SK-N-SH (cell line): ENCODE measurements at regions not wholly inside any gene's neighbourhood (a gene's known extent, or its start where the extent isn't known, plus 50 kb on each side); places are given as distances from the start of the nearest gene placed in this dataset.

Experiments used
- CTCF ChIP-seq: fragments of 200-600 bp; sonication (generic); IDR thresholded peaks from 2 replicates; pipeline ENCODE4 v1.6.1; 2017; ENCODE audit warnings: antibody characterized with exemption, mild to moderate bottlenecking, moderate library complexity
- FOXM1 ChIP-seq: IDR thresholded peaks from 2 replicates; pipeline ENCODE4 v1.4.0; 2012; ENCODE audit warnings: low read depth, mild to moderate bottlenecking
- POLR2AphosphoS5 ChIP-seq: IDR thresholded peaks from 2 replicates; pipeline ENCODE4 v1.6.1; 2012; ENCODE audit warnings: low read depth, low read length

- TF ChIP-seq FOXM1 (no peak), CTCF (no peak), POLR2AphosphoS5 (no peak)
Observed at GRCh38 chr16:86806181-86806837, 228.0 kb downstream of the FOXL1 start.
